RCC 7860 (cell line): ENCODE measurements at regions not wholly inside any gene's neighbourhood (a gene's known extent, or its start where the extent isn't known, plus 50 kb on each side); places are given as distances from the start of the nearest gene placed in this dataset.
"Not testable (repeated sequence)": the region's sequence is repeated elsewhere in the genome, so short reads cannot be mapped to it uniquely, and the experiment has no call there.

ENCODE experiments used
- DNase-seq: peaks from one replicate; pipeline ENCODE4 v3.0.0-alpha.2; 2015; ENCODE audit warnings: low spot score
- FAIRE-seq: peaks from 2 replicates; lab custom pipeline; 2012; peaks lifted over from hg19 to GRCh38; lab: Jason Lieb, UNC

GRCh38 chr9:104269996-104270963 is 176.2 kb downstream of the SMC2 start:
- DNase-seq = peak; percentile 37
- peak; percentile 74 for FAIRE-seq

- FAIRE-seq = no peak
- peak; percentile 40 for DNase-seq
Observed at GRCh38 chr9:104276709-104277245, 182.7 kb downstream of the SMC2 start.

GRCh38 chr9:104278929-104279496 is 184.9 kb downstream of the SMC2 start:
- FAIRE-seq = no peak

GRCh38 chr9:104279535-104280177 is 185.5 kb downstream of the SMC2 start:
- DNase-seq (peak; percentile 41), FAIRE-seq (peak; percentile 72)

More at GRCh38 chr9:104278929-104279496, 184.9 kb downstream of the SMC2 start:
- no peak for DNase-seq

- DNase-seq (peak; percentile 30), FAIRE-seq (no peak)
Observed at GRCh38 chr9:104280178-104280560, 186.1 kb downstream of the SMC2 start.

GRCh38 chr9:104280711-104281110 is 186.6 kb downstream of the SMC2 start:
- FAIRE-seq (no peak), DNase-seq (no peak)

- DNase-seq (no peak), FAIRE-seq (no peak)
Observed at GRCh38 chr9:104286187-104286586, 192.1 kb downstream of the SMC2 start.

- FAIRE-seq (no peak), DNase-seq (peak; percentile 29)
Observed at GRCh38 chr9:104286799-104287198, 192.7 kb downstream of the SMC2 start.

- DNase-seq = no peak
- FAIRE-seq = no peak
Observed at GRCh38 chr9:104287253-104287878, 193.3 kb downstream of the SMC2 start.

GRCh38 chr9:104293877-104294276 is 199.8 kb downstream of the SMC2 start:
- DNase-seq (no peak), FAIRE-seq (no peak)

GRCh38 chr9:104300124-104300523 is 203.9 kb upstream of the OR13F1 start:
- FAIRE-seq (no peak), DNase-seq (no peak)

GRCh38 chr9:104301755-104302154 is 202.3 kb upstream of the OR13F1 start:
- FAIRE-seq = no peak
- DNase-seq = no peak

GRCh38 chr9:104302775-104303174 is 201.3 kb upstream of the OR13F1 start:
- no peak for FAIRE-seq
- DNase-seq = no peak

GRCh38 chr9:104304925-104305324 is 199.1 kb upstream of the OR13F1 start:
- no peak for FAIRE-seq
- no peak for DNase-seq

GRCh38 chr9:104313396-104314110 is 190.5 kb upstream of the OR13F1 start:
- FAIRE-seq (no peak), DNase-seq (no peak)

- FAIRE-seq, DNase-seq: not testable (repeated sequence)
Observed at GRCh38 chr9:104316201-104317009, 187.7 kb upstream of the OR13F1 start.

GRCh38 chr9:104319198-104319597 is 184.9 kb upstream of the OR13F1 start:
- DNase-seq (no peak), FAIRE-seq (no peak)

- no peak for DNase-seq
Observed at GRCh38 chr9:104319685-104320084, 184.4 kb upstream of the OR13F1 start.

GRCh38 chr9:104322596-104322995 is 181.5 kb upstream of the OR13F1 start:
- DNase-seq (no peak), FAIRE-seq (no peak)

More at GRCh38 chr9:104319685-104320084, 184.4 kb upstream of the OR13F1 start:
- FAIRE-seq = no peak
